NCI-H2171 treated with DMSO at 0.1 percent for 48 hours (cell line): ENCODE measurements at regions not wholly inside any gene's neighbourhood (a gene's known extent, or its start where the extent isn't known, plus 50 kb on each side); places are given as distances from the start of the nearest gene placed in this dataset.
"Not testable (repeated sequence)": the region's sequence is repeated elsewhere in the genome, so short reads cannot be mapped to it uniquely, and the experiment has no call there.

Source experiments
- DNase-seq: peaks from one replicate; lab custom pipeline; 2025; lab: John Stamatoyannopoulos, UW

DNA sequence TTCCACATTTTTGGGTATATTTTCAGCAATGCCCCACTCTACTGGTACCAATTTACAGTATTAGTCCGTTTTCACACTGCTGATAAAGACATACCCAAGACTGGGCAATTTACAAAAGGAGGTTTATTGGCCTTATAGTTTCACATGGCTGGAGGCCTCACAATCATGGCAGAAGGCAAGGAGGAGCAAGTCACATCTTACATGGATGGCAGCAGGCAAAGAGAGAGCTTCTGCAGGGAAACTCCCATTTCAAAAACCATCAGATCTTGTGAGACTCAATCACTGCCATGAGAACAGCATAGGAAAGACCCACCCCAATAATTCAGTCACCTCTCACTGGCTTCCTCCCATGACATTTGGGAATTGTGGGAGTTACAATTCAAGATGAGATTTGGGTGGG is 722.9 kb downstream of the NTRK3 start:
- DNase-seq = not testable (repeated sequence)

DNA sequence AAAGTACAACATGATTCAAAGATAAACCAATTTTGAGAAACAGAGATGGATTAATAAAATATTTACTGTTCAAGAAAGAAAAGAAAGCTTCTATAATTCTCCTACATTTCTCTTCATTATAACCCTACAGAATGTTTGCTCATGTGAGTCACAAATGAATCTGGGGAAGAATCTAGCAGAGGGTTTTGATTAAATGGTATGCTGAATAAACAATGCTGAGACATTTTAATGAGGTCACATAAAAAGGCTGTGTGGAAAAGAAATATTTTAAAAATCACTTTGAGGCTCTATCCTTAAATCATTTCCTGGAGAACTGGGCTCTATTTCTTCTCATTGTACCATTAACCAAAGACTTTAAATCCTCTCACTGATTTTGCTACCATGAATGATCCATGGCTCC is 727.7 kb downstream of the NTRK3 start:
- no peak for DNase-seq

DNA sequence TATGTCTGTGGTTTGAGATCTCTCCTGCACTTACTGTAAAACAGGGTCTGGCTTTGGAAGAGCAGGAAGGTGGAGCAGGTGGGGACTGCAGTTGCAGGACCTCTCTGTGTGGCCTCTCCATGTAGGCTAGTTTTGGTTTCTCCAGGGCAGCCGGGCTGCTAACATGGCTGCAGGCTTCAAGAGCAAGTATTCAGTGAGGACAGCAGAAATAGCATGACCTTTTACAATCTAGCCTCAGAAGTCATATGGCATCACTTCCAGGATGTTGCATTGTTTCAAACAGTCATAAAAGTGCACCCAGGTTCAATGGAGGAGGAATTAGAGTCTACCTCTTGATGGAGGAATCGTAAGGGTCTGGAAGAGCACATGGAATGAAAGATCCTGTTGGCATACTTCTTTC is 728.7 kb downstream of the NTRK3 start:
- no peak for DNase-seq

DNA sequence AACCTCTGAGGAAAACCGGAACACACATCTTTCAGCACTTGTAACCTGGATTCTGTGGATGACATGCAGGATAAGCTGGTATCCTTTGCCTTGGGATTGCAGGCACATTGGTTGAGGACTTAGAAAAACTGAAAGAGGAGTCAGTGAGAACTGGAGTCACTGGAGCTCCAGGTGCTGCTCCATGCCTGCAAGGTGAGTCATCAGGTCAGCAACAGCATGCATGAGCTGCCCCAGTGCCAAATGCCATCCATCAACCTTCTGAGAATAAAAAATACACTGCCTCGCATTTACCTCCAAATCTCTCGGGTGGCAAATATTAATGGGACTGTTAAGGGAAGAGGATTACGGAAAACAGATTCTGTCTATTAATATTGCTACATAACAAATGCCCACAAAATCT is 729.1 kb downstream of the NTRK3 start:
- DNase-seq = no peak

DNA sequence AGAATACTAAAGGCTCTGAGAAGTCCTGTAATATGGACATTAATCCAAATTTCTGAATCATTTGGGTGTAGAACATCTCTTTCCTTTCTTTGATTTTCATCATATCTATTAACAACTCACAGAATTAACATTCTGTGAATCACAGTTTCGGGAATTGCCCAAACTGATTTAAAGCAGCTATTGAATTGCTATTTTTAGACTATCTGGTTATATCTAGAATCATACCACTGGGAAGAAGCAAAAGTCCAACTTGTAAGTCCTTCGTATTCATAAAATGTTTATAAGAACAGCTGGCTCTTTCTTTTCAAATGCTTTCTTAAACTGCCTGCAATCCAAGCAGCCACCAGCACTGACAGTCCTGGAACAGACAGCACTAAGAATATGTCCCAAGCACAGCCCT is 733.0 kb downstream of the NTRK3 start:
- no peak for DNase-seq

GRCh38 chr15:87522997-87523396 is 733.5 kb downstream of the NTRK3 start:
- DNase-seq = peak; percentile 18

- no peak for DNase-seq
Measured at GRCh38 chr15:87518957-87519356, 737.6 kb downstream of the NTRK3 start.

DNA sequence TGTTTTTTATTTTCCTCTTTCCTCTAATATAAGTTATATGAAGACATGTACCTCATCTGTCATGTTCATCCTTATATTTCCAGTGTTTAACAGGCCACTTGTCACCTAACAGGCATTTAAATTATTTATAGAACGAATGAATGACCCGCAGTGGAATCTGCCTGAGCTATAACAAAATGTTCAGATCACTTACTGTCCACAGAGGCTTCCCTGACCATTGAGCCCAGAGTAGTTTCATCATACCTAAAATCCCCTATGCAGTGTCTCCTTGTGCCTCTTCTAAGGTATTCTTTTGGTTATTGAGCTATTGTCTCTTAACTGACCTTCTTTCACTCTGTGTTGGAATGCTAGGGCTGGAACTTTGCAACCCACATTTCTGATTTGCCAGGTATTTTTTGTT is 748.5 kb downstream of the NTRK3 start:
- no peak for DNase-seq

DNA sequence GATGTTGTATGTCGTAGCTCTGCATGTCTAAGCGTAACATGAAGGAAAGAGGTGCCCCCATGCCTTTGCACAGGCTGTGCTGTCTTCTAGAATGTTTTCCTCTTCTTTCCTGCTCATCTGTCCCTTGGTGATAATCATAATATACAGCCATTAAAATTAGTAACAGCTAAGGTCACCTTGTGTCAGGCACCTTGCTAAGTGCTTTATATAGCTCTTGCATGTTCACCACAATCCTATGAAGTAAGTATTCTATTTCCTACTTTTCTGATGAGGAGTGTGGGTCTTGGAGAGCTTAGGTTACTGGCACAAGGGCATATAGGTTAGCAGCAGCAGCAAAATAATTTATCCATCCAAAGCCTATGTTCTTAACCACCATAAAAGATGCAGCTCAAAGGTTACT is 754.4 kb downstream of the NTRK3 start:
- no peak for DNase-seq

DNA sequence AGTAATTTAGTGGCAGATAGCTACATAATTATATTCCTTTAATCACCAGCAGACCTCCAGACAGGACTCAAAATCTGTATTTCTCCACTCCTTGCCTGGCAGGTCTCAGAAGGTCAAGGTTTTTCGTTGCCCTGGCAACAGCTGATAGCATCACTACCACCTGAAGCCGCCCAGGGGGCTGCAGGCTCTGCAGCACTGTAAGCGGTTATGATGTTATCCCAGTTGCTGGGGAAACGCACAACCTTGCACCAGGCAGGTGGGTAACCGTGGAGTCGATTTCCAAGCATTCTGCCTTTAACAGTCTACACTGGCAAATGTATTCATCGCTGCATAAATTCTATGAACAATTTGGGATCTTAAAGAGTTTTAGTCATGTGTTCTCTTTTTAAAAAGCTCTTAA is 756.3 kb downstream of the NTRK3 start:
- DNase-seq = peak; percentile 12

GRCh38 chr15:87498560-87498959 is 758.0 kb downstream of the NTRK3 start:
- peak; percentile 7 for DNase-seq

GRCh38 chr15:87496795-87497194 is 759.7 kb downstream of the NTRK3 start:
- no peak for DNase-seq

GRCh38 chr15:87496109-87496508 is 760.4 kb downstream of the NTRK3 start:
- no peak for DNase-seq

DNA sequence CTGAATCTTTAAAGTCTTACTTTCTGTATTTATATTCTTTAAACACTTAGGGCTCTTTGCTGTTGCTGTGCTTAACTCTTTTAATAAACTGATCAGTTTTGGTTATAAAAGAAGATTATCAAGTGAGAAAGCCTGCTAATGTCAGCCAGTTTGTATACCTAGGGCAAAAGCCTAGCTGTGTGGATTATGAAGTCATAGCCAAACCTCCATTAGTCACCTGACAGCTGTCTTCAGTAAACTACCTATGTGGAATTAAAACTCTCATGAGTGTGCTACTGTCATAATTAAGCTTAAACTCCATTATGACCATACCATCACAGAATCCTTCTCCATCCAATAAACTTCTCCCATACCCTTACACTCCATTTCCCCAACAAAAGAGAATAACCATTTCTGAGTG is 762.7 kb downstream of the NTRK3 start:
- DNase-seq = no peak

DNA sequence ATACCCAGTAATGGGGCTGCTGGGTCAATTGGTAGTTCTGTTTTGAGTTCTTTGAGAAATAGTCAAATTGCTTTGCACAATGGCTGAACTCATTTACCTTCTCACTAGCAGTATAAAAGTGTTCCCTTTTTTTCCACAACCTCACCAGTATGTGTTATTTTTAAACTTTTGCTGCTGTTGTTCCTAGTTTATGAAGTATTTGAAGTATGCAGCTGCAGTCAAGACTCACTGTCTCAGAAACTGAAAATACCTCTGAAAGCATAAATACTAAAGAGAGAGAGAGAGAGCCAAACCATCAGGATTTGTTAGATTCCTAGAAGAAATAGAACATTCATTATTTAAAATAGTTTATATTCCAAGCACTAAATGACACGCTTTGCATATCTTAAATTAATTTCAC is 764.2 kb downstream of the NTRK3 start:
- no peak for DNase-seq

- DNase-seq = no peak
Measured at GRCh38 chr15:87490666-87491065, 765.9 kb downstream of the NTRK3 start.

- DNase-seq = no peak
Measured at GRCh38 chr15:87489902-87490665, 766.5 kb downstream of the NTRK3 start.

GRCh38 chr15:87489456-87489855 is 767.1 kb downstream of the NTRK3 start:
- no peak for DNase-seq

DNA sequence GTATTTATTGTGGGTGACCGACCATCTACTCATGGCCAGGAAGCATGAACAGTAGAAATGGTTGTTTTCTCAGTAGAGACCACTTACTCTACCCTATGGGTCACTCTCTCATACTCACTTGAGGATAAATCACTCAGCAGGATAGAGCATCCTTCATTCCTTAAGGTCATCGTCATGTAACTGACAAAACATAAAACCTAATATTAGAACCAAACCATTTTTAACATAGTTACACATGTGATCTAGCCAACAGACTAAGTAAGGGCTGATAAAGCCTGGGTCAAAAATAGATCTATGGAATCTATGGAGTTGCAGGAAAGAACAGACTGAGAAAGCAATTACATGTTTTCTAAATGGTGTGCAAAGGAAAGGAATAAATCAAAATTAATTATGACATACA is 769.1 kb downstream of the NTRK3 start:
- no peak for DNase-seq

DNA sequence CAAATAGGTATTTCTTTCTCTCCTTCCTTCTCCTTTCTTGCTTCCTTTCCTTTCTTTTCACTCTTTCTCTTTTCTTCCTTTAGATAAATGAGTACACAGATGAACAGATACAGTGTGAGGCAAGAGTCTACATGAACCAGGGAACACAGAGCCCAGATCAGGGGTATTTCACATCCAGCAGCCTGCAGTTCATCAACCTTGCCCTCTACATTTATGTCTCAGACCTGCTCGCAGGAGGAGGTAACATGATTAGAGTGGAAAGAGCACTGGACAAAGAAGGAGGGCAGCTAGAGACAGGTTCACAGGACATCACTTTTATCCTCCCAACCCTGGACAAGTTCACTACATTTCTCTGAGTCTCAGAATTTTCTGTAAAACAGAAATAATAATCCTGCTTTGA is 773.1 kb downstream of the NTRK3 start:
- no peak for DNase-seq

DNA sequence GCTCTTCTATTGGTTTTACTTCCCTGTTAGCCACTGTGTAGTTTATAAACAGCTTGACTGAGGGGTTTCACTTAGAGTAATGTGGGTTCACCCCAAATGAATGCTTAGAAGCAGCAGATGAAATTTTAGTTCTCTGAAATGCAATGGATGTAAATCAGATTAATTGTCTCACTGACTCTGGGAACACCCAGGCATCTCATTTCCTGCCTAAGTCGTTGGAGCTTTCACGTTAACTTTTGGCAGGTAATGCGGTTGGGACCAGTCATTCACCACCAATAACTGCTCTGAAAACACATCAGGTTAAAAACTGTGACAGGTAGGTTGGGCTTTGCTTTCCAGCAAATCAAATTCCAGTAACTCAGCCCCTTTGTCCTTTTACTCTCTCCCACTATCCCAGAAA is 775.4 kb downstream of the NTRK3 start:
- no peak for DNase-seq

DNA sequence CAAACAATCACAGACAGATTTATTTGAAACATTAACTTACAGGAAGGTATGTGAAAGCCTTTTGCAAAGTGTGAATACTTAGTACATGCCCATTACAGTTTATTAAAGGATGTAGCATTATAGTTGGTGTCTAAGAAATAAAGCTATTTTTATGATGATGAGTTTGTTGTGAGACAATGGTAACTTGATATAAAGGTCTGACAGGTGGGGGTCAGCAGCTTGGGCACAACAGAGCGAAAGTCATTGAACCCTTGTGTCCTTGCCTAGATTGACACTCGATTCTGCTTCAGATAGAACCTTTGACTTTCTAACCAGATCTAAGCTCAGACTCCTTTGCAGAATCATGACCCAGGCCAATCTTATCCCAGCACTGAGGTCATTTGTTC is 777.9 kb downstream of the NTRK3 start:
- no peak for DNase-seq

DNA sequence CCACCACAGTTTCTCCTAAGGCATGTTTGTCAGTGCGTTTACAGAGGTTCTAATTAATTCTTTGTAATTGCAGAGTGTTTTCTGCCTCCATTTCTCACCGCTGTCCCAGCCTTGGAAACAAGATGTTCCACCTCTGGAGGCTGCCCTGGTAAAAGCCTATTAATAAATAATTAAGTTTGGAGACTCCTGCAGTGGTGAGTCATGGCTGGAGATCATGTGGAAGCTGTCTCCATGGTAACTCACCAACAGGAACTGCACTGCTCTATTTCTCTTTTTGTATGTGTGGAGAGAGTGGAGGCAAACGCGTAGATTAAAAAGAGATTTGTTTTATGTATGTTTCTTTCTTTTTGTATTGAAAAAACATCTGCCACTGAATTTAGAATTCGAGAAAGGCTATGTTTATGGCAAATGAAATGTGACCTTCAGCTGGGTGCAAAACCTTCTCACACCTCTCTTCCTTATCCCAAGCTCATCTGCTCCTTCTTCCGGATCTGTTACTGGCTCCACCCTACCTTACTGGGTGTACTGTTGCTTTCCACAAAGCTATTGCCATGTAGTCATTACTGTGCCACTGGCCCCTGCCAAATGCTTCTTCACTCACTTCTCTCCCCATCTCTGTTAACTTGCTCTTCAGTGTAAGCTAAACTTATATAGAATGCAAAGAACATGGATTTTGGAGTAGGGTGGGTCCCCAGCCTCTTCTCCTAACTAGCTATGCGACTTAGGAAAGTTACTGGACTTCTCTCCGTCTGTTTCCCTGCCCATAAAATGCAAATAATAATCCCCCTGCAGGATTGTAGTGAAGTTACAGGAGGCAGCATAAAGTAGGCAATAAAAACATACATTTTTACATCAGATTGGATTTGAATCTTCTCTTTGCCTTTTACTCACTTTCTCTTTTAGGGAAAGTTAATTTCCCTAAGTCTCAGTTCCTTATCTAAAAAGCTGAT is 778.5 kb downstream of the NTRK3 start:
- DNase-seq = peak; percentile 56
